HEK293 (cell line): ENCODE measurements at regions not wholly inside any gene's neighbourhood (a gene's known extent, or its start where the extent isn't known, plus 50 kb on each side); places are given as distances from the start of the nearest gene placed in this dataset.

ENCODE experiments used
- CTCF ChIA-PET: fragments of 350-600 bp; formaldehyde crosslinking; extraction: SDS; loops from one replicate; lab custom pipeline; 2021; ENCODE audit warnings: antibody characterized with exemption; lab: Yijun Ruan, JAX
- POLR2A ChIA-PET: fragments of 300-600 bp; formaldehyde crosslinking; extraction: SDS; loops from one replicate; lab custom pipeline; 2020; ENCODE audit warnings: antibody characterized with exemption, inconsistent platforms; lab: Yijun Ruan, JAX
- H3K27ac ChIP-seq: fragments of 200-500 bp; sonication (Bioruptor generic); 2 replicates; pipeline ENCODE4 v1.5.1; 2014; ENCODE audit warnings: low read depth, low read length, control low read depth, inconsistent platforms; ENCODE audit errors: extremely low read depth
- H3K36me3 ChIP-seq, 2 experiments: fragments of 200-500 bp in 1 of 2; sonication (Bioruptor generic) in 1 of 2; 1 replicate in 1 of 2; 2 replicates in 1 of 2; pipeline ENCODE4 v1.5.1; 2014 to 2017; ENCODE audit warnings: inconsistent platforms in 2 of 2, low read length in 2 of 2; ENCODE audit not compliant: control insufficient read depth in 2 of 2, insufficient read depth in 1 of 2
- H3K4me1 ChIP-seq: fragments of 200-500 bp; sonication (Bioruptor generic); 2 replicates; pipeline ENCODE4 v1.5.1; 2014; ENCODE audit warnings: mild to moderate bottlenecking, low read length, inconsistent platforms; ENCODE audit not compliant: control insufficient read depth, insufficient read depth
- H3K4me3 ChIP-seq: 2 replicates; pipeline ENCODE4 v1.5.1; 2011; ENCODE audit warnings: low read depth, mild to moderate bottlenecking, control low read depth, low read length, moderate library complexity
- H3K9me3 ChIP-seq: fragments of 200-500 bp; sonication (Bioruptor generic); 2 replicates; pipeline ENCODE4 v1.5.1; 2014; ENCODE audit warnings: low read depth, low read length, inconsistent platforms; ENCODE audit not compliant: control insufficient read depth, insufficient read depth
- KLF7 ChIP-seq: fragments of 450-650 bp; formaldehyde crosslinking; IDR thresholded peaks from 2 replicates; pipeline ENCODE4 v1.5.1; 2016; ENCODE audit warnings: missing biosample characterization, missing genetic modification characterization, borderline replicate concordance
- MEIS1 ChIP-seq: sonication (generic); formaldehyde crosslinking; IDR thresholded peaks from 2 replicates; pipeline ENCODE4 v1.8.1; 2022; ENCODE audit warnings: missing genetic modification reagents, mild to moderate bottlenecking, borderline replicate concordance
- ZBTB10 ChIP-seq: fragments of 450-650 bp; formaldehyde crosslinking; IDR thresholded peaks from 2 replicates; pipeline ENCODE4 v1.5.1; 2016; ENCODE audit warnings: missing biosample characterization, missing genetic modification characterization
- ZBTB8A ChIP-seq: fragments of 450-650 bp; formaldehyde crosslinking; IDR thresholded peaks from 2 replicates; pipeline ENCODE4 v1.5.1; 2016; ENCODE audit warnings: missing biosample characterization, missing genetic modification characterization
- ZNF10 ChIP-seq: fragments of 450-650 bp; formaldehyde crosslinking; IDR thresholded peaks from 2 replicates; pipeline ENCODE4 v1.5.1; 2017; ENCODE audit warnings: missing biosample characterization, missing genetic modification characterization
- ZNF174 ChIP-seq: fragments of 450-650 bp; formaldehyde crosslinking; IDR thresholded peaks from 2 replicates; pipeline ENCODE4 v1.5.0; 2017; ENCODE audit warnings: missing biosample characterization, mild to moderate bottlenecking, missing genetic modification characterization
- ZNF18 ChIP-seq: fragments of 450-650 bp; formaldehyde crosslinking; IDR thresholded peaks from 2 replicates; pipeline ENCODE4 v1.5.1; 2016; ENCODE audit warnings: missing biosample characterization, missing genetic modification characterization
- ZNF324 ChIP-seq: fragments of 450-650 bp; formaldehyde crosslinking; IDR thresholded peaks from 2 replicates; pipeline ENCODE4 v1.5.1; 2016; ENCODE audit warnings: missing biosample characterization, missing genetic modification characterization
- ZNF341 ChIP-seq: fragments of 450-650 bp; formaldehyde crosslinking; IDR thresholded peaks from 2 replicates; pipeline ENCODE4; 2016; ENCODE audit warnings: low read depth, missing biosample characterization, missing genetic modification characterization
- ZNF510 ChIP-seq: fragments of 450-650 bp; formaldehyde crosslinking; IDR thresholded peaks from 2 replicates; pipeline ENCODE4 v1.5.1; 2018; ENCODE audit warnings: mild to moderate bottlenecking, missing genetic modification characterization, missing biosample characterization; ENCODE audit not compliant: insufficient replicate concordance
- ZNF549 ChIP-seq: fragments of 450-650 bp; IDR thresholded peaks from 2 replicates; pipeline ENCODE4 v1.5.1; 2018; ENCODE audit warnings: missing biosample characterization, missing genetic modification characterization, mild to moderate bottlenecking, inconsistent platforms, moderate library complexity
- ZNF768 ChIP-seq: fragments of 450-650 bp; formaldehyde crosslinking; IDR thresholded peaks from 2 replicates; pipeline ENCODE4 v1.5.1; 2018; ENCODE audit warnings: missing biosample characterization, mild to moderate bottlenecking, missing genetic modification characterization
- ZNF776 ChIP-seq: fragments of 450-650 bp; formaldehyde crosslinking; IDR thresholded peaks from 2 replicates; pipeline ENCODE4 v1.5.0; 2017; ENCODE audit warnings: missing biosample characterization, missing genetic modification characterization, borderline replicate concordance
- TF ChIP-seq, protein P1 (sequence below): fragments of 450-650 bp; formaldehyde crosslinking; IDR thresholded peaks from 2 replicates; pipeline ENCODE4 v1.5.1; 2017; ENCODE audit warnings: missing biosample characterization, missing genetic modification characterization
- TF ChIP-seq, protein P2 (sequence below): fragments of 450-650 bp; formaldehyde crosslinking; IDR thresholded peaks from 2 replicates; pipeline ENCODE4 v1.5.1; 2016; ENCODE audit warnings: missing biosample characterization, missing genetic modification characterization, borderline replicate concordance

- CTCF ChIA-PET = no interaction called here
- no peak for TF ChIP-seq ZNF510 (tag by site-specific recombination)
- TF ChIP-seq MEIS1 (CRISPR knock-in tag) = 0 out of 2 replicates have a peak, but pooled peaks have one; percentile 32
- no peak for TF ChIP-seq ZBTB8A (tag by site-specific recombination)
- TF ChIP-seq ZNF776 (tag by site-specific recombination) = no peak
- TF ChIP-seq, protein P1, sequence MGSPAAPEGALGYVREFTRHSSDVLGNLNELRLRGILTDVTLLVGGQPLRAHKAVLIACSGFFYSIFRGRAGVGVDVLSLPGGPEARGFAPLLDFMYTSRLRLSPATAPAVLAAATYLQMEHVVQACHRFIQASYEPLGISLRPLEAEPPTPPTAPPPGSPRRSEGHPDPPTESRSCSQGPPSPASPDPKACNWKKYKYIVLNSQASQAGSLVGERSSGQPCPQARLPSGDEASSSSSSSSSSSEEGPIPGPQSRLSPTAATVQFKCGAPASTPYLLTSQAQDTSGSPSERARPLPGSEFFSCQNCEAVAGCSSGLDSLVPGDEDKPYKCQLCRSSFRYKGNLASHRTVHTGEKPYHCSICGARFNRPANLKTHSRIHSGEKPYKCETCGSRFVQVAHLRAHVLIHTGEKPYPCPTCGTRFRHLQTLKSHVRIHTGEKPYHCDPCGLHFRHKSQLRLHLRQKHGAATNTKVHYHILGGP = 0 out of 2 replicates have a peak, but pooled peaks have one; percentile 15
- TF ChIP-seq, protein P2, sequence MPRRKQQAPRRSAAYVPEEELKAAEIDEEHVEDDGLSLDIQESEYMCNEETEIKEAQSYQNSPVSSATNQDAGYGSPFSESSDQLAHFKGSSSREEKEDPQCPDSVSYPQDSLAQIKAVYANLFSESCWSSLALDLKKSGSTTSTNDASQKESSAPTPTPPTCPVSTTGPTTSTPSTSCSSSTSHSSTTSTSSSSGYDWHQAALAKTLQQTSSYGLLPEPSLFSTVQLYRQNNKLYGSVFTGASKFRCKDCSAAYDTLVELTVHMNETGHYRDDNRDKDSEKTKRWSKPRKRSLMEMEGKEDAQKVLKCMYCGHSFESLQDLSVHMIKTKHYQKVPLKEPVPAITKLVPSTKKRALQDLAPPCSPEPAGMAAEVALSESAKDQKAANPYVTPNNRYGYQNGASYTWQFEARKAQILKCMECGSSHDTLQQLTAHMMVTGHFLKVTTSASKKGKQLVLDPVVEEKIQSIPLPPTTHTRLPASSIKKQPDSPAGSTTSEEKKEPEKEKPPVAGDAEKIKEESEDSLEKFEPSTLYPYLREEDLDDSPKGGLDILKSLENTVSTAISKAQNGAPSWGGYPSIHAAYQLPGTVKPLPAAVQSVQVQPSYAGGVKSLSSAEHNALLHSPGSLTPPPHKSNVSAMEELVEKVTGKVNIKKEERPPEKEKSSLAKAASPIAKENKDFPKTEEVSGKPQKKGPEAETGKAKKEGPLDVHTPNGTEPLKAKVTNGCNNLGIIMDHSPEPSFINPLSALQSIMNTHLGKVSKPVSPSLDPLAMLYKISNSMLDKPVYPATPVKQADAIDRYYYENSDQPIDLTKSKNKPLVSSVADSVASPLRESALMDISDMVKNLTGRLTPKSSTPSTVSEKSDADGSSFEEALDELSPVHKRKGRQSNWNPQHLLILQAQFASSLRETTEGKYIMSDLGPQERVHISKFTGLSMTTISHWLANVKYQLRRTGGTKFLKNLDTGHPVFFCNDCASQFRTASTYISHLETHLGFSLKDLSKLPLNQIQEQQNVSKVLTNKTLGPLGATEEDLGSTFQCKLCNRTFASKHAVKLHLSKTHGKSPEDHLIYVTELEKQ (tag by site-specific recombination) = no peak
- TF ChIP-seq, all 188 proteins: peak for 2
- no peak overlapping the region for H3K4me3 ChIP-seq
- no peaks in the 10 kb centered on the region for H3K4me1 ChIP-seq
- POLR2A ChIA-PET = no interaction called here
- H3K27ac ChIP-seq = no peak overlapping the region
- no peaks in the 10 kb centered on the region for H3K9me3 ChIP-seq
- H3K36me3 ChIP-seq = no peaks in the 10 kb centered on the region
Observed at GRCh38 chr4:123976285-123976684, 579.7 kb downstream of the SPRY1 start.

DNA sequence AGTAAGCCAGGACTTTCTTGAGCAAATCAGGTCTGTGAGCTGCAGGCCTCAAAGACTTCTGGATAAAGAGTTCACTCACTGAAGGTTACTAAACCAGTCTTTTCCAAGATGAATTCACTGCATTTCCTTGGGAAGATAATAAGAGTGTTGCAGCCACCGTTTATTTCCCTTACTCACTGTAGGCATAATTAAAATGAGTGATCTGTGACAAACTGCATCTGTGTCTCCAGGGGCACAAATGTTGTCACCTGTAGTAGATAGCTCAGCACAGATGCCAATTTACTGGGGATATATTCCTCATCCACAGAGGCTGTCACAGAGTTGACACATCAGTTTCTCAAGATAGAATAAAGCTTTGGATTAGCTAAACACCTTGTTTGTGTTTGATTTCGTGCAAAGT, 580.2 kb downstream of the SPRY1 start:
- Histone ChIP-seq H3K4me3 (no peak overlapping the region), H3K4me1 (no peaks in the 10 kb centered on the region), H3K36me3 (no peaks in the 10 kb centered on the region)
- POLR2A ChIA-PET = no interaction called here
- TF ChIP-seq KLF7 (tag by site-specific recombination) (no peak), ZBTB10 (tag by site-specific recombination) (no peak), ZNF18 (tag by site-specific recombination) (no peak)
- TF ChIP-seq, all 188 proteins: peak for 0
- CTCF ChIA-PET = no interaction called here
- Histone ChIP-seq H3K27ac (no peak overlapping the region), H3K9me3 (no peaks in the 10 kb centered on the region)

DNA sequence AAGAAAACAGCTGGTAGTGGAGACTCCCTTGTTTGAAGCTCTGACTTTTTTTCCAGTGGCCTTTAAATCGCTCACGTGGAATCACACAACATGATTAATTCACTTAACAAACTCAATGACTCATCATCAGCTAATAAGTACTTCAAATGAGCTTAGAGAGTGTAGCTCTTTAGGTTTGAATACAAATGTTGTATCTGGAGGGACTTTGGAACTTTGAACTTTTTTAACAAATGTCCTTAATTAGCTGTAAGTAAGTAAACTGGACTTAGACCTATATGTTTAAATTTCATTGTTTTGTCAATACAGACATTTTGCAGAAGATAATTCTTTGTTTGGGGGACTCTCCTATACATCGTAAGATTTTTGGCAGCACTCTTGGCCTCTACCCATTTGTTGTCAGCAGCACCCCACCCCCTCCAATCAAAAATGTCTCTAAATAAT, 581.1 kb downstream of the SPRY1 start:
- Histone ChIP-seq H3K4me1 (no peaks in the 10 kb centered on the region), H3K4me3 (no peak overlapping the region), H3K9me3 (no peaks in the 10 kb centered on the region), H3K36me3 (no peaks in the 10 kb centered on the region), H3K27ac (no peak overlapping the region)
- ChIA-PET CTCF (no interaction called here), POLR2A (no interaction called here)
- no peak for TF ChIP-seq ZNF341 (tag by site-specific recombination)
- TF ChIP-seq ZNF10 (tag by site-specific recombination) = no peak
- TF ChIP-seq ZBTB8A (tag by site-specific recombination) = no peak
- no peak for TF ChIP-seq ZNF768 (tag by site-specific recombination)
- no peak for TF ChIP-seq ZNF324 (tag by site-specific recombination)
- no peak for TF ChIP-seq ZNF174
- no peak for TF ChIP-seq ZNF549 (tag by site-specific recombination)
